ENCODE measurements at regions not wholly inside any gene's neighbourhood (a gene's known extent, or its start where the extent isn't known, plus 50 kb on each side); places are given as distances from the start of the nearest gene placed in this dataset.

DNA sequence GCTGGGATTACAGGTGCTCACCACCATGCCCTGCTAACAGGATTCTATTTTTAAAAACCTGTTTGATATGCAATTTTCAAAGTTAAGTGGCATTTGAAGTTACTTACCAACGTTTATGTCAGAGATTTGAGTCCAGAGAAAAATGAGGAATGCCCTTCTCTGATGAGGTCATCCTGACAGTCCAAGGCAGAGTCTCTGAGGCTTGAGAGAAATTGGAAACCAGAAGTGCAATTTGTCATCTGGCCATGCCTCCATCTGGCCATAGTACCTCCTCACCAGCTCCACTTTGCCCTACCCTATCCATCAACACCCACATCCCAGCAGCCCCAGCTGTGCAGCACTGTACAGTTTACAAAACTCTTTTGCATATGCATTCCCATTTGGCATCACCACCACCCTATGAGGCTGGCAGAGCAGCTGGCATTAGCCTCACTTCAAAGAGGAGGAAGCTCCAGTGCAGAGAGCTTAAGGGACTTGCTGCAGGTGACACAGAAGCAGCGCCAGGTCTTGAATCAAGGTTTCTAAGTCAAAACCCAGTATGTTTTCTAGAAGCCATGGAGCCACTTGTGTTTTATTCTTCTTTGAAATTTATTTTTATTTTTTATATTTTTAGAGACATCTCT lies 54.5 kb upstream of the PDZD8 start:
- no peaks in the 10 kb centered on the region for H3K4me1 ChIP-seq
- no peak overlapping the region for H3K27ac ChIP-seq
- no peak overlapping the region for H3K4me3 ChIP-seq
- H3K36me3 ChIP-seq: no peaks in the 10 kb centered on the region
- TF ChIP-seq, protein P1, sequence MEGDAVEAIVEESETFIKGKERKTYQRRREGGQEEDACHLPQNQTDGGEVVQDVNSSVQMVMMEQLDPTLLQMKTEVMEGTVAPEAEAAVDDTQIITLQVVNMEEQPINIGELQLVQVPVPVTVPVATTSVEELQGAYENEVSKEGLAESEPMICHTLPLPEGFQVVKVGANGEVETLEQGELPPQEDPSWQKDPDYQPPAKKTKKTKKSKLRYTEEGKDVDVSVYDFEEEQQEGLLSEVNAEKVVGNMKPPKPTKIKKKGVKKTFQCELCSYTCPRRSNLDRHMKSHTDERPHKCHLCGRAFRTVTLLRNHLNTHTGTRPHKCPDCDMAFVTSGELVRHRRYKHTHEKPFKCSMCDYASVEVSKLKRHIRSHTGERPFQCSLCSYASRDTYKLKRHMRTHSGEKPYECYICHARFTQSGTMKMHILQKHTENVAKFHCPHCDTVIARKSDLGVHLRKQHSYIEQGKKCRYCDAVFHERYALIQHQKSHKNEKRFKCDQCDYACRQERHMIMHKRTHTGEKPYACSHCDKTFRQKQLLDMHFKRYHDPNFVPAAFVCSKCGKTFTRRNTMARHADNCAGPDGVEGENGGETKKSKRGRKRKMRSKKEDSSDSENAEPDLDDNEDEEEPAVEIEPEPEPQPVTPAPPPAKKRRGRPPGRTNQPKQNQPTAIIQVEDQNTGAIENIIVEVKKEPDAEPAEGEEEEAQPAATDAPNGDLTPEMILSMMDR (IDR thresholded peaks at IDR 0.05): no peak
- TF ChIP-seq POLR2A (IDR thresholded peaks at IDR 0.05): no peak
- no peaks in the 10 kb centered on the region for H3K27me3 ChIP-seq
- no peaks in the 10 kb centered on the region for H3K9me3 ChIP-seq
- DNase-seq: no peak

- TF ChIP-seq POLR2A (IDR thresholded peaks at IDR 0.05): no peak
- TF ChIP-seq, protein P1 (IDR thresholded peaks at IDR 0.05): no peak
- DNase-seq: no peak
- H3K36me3 ChIP-seq: no peaks in the 10 kb centered on the region
- H3K27ac ChIP-seq: no peak overlapping the region
- no peak overlapping the region for H3K4me3 ChIP-seq
- no peaks in the 10 kb centered on the region for H3K4me1 ChIP-seq
- H3K27me3 ChIP-seq: no peaks in the 10 kb centered on the region
- H3K9me3 ChIP-seq: no peaks in the 10 kb centered on the region
Observed at GRCh38 chr10:117427356-117427755, 52.1 kb upstream of the PDZD8 start.

DNA sequence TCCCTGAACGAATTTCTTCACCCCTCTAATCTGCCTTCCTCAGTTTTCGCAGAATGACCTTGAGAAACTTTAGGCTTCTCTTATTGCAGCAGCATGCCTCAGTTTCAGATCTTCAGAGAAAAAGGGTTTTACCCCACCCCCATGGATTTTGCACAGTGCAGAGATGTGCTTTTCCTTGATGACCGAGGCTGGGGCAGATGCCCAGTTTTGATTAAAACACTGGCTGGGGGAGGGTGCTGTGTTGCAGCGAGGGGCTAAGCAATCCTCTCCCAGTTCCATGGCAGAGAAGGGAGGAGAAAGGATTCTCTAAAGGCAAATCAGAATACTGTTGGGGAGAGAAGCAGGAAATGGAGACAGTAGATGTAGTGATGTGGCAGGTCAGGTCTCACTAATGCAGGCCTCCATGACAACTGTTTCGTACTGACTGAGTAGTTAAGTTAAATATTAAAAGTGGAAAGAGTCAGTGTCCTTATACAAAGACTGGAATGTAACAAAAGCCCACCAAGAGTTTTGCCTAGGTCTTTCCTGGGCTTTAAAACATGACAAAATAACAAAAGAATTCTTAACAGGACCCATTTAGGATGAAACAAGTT lies 50.8 kb upstream of the PDZD8 start:
- H3K4me3 ChIP-seq: no peak overlapping the region
- H3K27me3 ChIP-seq: no peaks in the 10 kb centered on the region
- no peaks in the 10 kb centered on the region for H3K4me1 ChIP-seq
- DNase-seq: no peak
- no peak overlapping the region for H3K27ac ChIP-seq
- H3K9me3 ChIP-seq: peaks cover 0 to 1% (median 0%) of the 10 kb centered on the region in 4 donors
- TF ChIP-seq, protein P1 (IDR thresholded peaks at IDR 0.05): no peak
- no peak for TF ChIP-seq POLR2A (IDR thresholded peaks at IDR 0.05)
- no peaks in the 10 kb centered on the region for H3K36me3 ChIP-seq

GRCh38 chr10:117424883-117425649 lies 49.8 kb upstream of the PDZD8 start:
- H3K4me1 ChIP-seq: no peaks in the 10 kb centered on the region
- H3K4me3 ChIP-seq: no peak overlapping the region
- DNase-seq: no peak
- peaks cover 0 to 4% (median 0%) of the 10 kb centered on the region in 4 donors for H3K9me3 ChIP-seq
- H3K36me3 ChIP-seq: no peaks in the 10 kb centered on the region
- TF ChIP-seq POLR2A (IDR thresholded peaks at IDR 0.05): no peak
- TF ChIP-seq, protein P1 (IDR thresholded peaks at IDR 0.05): no peak
- H3K27me3 ChIP-seq: no peaks in the 10 kb centered on the region
- H3K27ac ChIP-seq: no peak overlapping the region
